ENCODE measurements at regions not wholly inside any gene's neighbourhood (a gene's known extent, or its start where the extent isn't known, plus 50 kb on each side); places are given as distances from the start of the nearest gene placed in this dataset.

GRCh38 chr3:27578032-27578431, 93.8 kb upstream of the SLC4A7 start:
- Histone ChIP-seq H3K79me2 (ENCODE audit: low read length) (no peaks in the 10 kb centered on the region), H2AFZ (ENCODE audit: low read length) (no peak overlapping the region)
- TF ChIP-seq EZH2 (optimal IDR thresholded peaks at IDR 0.05; ENCODE audit: low read depth, low read length) (no peak), EZH2phosphoT487 (IDR thresholded peaks at IDR 0.05; ENCODE audit: low read length) (no peak)
- TF ChIP-seq, protein P1, sequence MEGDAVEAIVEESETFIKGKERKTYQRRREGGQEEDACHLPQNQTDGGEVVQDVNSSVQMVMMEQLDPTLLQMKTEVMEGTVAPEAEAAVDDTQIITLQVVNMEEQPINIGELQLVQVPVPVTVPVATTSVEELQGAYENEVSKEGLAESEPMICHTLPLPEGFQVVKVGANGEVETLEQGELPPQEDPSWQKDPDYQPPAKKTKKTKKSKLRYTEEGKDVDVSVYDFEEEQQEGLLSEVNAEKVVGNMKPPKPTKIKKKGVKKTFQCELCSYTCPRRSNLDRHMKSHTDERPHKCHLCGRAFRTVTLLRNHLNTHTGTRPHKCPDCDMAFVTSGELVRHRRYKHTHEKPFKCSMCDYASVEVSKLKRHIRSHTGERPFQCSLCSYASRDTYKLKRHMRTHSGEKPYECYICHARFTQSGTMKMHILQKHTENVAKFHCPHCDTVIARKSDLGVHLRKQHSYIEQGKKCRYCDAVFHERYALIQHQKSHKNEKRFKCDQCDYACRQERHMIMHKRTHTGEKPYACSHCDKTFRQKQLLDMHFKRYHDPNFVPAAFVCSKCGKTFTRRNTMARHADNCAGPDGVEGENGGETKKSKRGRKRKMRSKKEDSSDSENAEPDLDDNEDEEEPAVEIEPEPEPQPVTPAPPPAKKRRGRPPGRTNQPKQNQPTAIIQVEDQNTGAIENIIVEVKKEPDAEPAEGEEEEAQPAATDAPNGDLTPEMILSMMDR (IDR thresholded peaks at IDR 0.05; ENCODE audit: low read length): no peak

GRCh38 chr3:27577504-27577903, 93.3 kb upstream of the SLC4A7 start:
- Histone ChIP-seq H3K27me3 (replicated peaks; ENCODE audit: insufficient read depth, low read length) (no peaks in the 10 kb centered on the region), H4K20me1 (ENCODE audit: insufficient read depth, low read length) (no peaks in the 10 kb centered on the region), H3K9me3 (replicated peaks; ENCODE audit: insufficient read depth, low read length) (no peaks in the 10 kb centered on the region), H2AFZ (ENCODE audit: low read length) (no peak overlapping the region), H3K9ac (ENCODE audit: low read length) (no peak overlapping the region), H3K4me2 (ENCODE audit: low read depth, low read length) (no peak overlapping the region), H3F3A (ENCODE audit: insufficient read depth, low read length) (no peaks in the 10 kb centered on the region), H3K4me3 (ENCODE audit: low read length) (no peak overlapping the region), H3K79me2 (ENCODE audit: low read length) (no peaks in the 10 kb centered on the region), H3K9me2 (replicated peaks; ENCODE audit: insufficient read depth, low read length) (no peaks in the 10 kb centered on the region), H3K27ac (ENCODE audit: low read length) (no peak overlapping the region), H3K4me1 (ENCODE audit: low read length) (no peaks in the 10 kb centered on the region), H3K36me3 (replicated peaks; ENCODE audit: insufficient read depth, low read length) (no peaks in the 10 kb centered on the region)
- DNase-seq: no peak
- TF ChIP-seq EZH2 (optimal IDR thresholded peaks at IDR 0.05; ENCODE audit: low read depth, low read length) (no peak), EZH2phosphoT487 (IDR thresholded peaks at IDR 0.05; ENCODE audit: low read length) (no peak)
- TF ChIP-seq, protein P1 (IDR thresholded peaks at IDR 0.05; ENCODE audit: low read length): no peak

More at GRCh38 chr3:27578032-27578431, 93.8 kb upstream of the SLC4A7 start:
- no peak for DNase-seq
- Histone ChIP-seq H3K36me3 (replicated peaks; ENCODE audit: insufficient read depth, low read length) (no peaks in the 10 kb centered on the region), H3K4me3 (ENCODE audit: low read length) (no peak overlapping the region), H4K20me1 (ENCODE audit: insufficient read depth, low read length) (no peaks in the 10 kb centered on the region), H3K4me2 (ENCODE audit: low read depth, low read length) (no peak overlapping the region), H3K27ac (ENCODE audit: low read length) (no peak overlapping the region), H3K9me3 (replicated peaks; ENCODE audit: insufficient read depth, low read length) (no peaks in the 10 kb centered on the region), H3K9me2 (replicated peaks; ENCODE audit: insufficient read depth, low read length) (no peaks in the 10 kb centered on the region), H3K27me3 (replicated peaks; ENCODE audit: insufficient read depth, low read length) (no peaks in the 10 kb centered on the region), H3F3A (ENCODE audit: insufficient read depth, low read length) (no peaks in the 10 kb centered on the region), H3K9ac (ENCODE audit: low read length) (no peak overlapping the region), H3K4me1 (ENCODE audit: low read length) (no peaks in the 10 kb centered on the region)

- H3K79me2 ChIP-seq (ENCODE audit: low read length): no peaks in the 10 kb centered on the region
- H3K27me3 ChIP-seq (replicated peaks; ENCODE audit: insufficient read depth, low read length): no peaks in the 10 kb centered on the region
- no peak overlapping the region for H3K27ac ChIP-seq (ENCODE audit: low read length)
- H3K4me1 ChIP-seq (ENCODE audit: low read length): no peaks in the 10 kb centered on the region
- no peaks in the 10 kb centered on the region for H3F3A ChIP-seq (ENCODE audit: insufficient read depth, low read length)
- no peak overlapping the region for H3K9ac ChIP-seq (ENCODE audit: low read length)
- no peaks in the 10 kb centered on the region for H3K9me2 ChIP-seq (replicated peaks; ENCODE audit: insufficient read depth, low read length)
- H4K20me1 ChIP-seq (ENCODE audit: insufficient read depth, low read length): no peaks in the 10 kb centered on the region
- no peak overlapping the region for H3K4me2 ChIP-seq (ENCODE audit: low read depth, low read length)
- H3K4me3 ChIP-seq (ENCODE audit: low read length): no peak overlapping the region
- no peak overlapping the region for H2AFZ ChIP-seq (ENCODE audit: low read length)
- no peaks in the 10 kb centered on the region for H3K9me3 ChIP-seq (replicated peaks; ENCODE audit: insufficient read depth, low read length)
- TF ChIP-seq, protein P1 (IDR thresholded peaks at IDR 0.05; ENCODE audit: low read length): no peak
- TF ChIP-seq EZH2phosphoT487 (IDR thresholded peaks at IDR 0.05; ENCODE audit: low read length): no peak
- H3K36me3 ChIP-seq (replicated peaks; ENCODE audit: insufficient read depth, low read length): no peaks in the 10 kb centered on the region
- no peak for DNase-seq
Measured at GRCh38 chr3:27576171-27576570, 92.0 kb upstream of the SLC4A7 start.

Measured in MM.1S (cell line).